GM12865 (cell line): ENCODE measurements at regions not wholly inside any gene's neighbourhood (a gene's known extent, or its start where the extent isn't known, plus 50 kb on each side); places are given as distances from the start of the nearest gene placed in this dataset.
"Not testable (repeated sequence)": the region's sequence is repeated elsewhere in the genome, so short reads cannot be mapped to it uniquely, and the experiment has no call there.

ENCODE experiments used
- DNase-seq: peaks from one replicate; pipeline ENCODE4 v3.0.0; 2010; ENCODE audit warnings: low read depth
- H3K4me3 ChIP-seq: 2 replicates; pipeline ENCODE4 v1.5.1; 2011; ENCODE audit warnings: mild to moderate bottlenecking, low read depth, low read length, control low read depth
- TF ChIP-seq, protein P1 (sequence below): IDR thresholded peaks from 2 replicates; pipeline ENCODE4 v1.5.1; 2011; ENCODE audit warnings: low read length, control low read depth, low read depth, inconsistent platforms; ENCODE audit not compliant: insufficient read depth; ENCODE audit errors: missing control alignments

DNA sequence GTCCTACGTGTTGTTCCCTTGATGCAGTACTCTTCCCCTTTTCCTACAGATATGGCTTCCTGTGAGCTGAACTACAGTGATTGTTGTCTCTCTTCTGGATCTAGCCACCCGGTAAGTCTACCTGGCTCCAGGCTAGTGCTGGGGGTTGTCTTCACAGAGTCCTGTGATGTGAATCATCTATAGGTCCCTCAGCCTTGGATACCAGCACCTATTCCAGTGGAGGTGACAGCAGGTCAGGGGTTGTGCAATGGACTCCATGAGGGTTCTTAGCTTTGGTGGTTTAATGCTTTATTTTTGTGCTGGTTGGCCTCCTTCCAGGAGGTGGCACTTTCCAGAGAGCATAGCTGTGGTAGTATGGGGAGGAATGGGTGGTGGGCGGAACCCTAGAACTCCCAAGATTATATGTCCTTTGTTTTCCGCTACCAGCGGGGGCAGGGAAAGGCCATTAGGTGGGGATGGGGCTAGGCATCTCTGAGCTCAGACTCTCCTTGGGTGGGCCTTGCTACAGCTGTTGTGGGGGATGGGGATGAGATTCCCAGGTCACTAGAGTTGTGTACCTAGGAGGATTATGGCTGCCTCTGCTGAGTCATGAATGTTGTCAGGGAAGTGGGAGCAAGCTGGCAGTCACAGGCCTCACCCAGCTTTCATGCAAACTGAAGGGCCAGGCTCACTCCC, 121.4 kb upstream of the ANKRD50 start:
- H3K4me3 ChIP-seq: no peak overlapping the region
- TF ChIP-seq, protein P1, sequence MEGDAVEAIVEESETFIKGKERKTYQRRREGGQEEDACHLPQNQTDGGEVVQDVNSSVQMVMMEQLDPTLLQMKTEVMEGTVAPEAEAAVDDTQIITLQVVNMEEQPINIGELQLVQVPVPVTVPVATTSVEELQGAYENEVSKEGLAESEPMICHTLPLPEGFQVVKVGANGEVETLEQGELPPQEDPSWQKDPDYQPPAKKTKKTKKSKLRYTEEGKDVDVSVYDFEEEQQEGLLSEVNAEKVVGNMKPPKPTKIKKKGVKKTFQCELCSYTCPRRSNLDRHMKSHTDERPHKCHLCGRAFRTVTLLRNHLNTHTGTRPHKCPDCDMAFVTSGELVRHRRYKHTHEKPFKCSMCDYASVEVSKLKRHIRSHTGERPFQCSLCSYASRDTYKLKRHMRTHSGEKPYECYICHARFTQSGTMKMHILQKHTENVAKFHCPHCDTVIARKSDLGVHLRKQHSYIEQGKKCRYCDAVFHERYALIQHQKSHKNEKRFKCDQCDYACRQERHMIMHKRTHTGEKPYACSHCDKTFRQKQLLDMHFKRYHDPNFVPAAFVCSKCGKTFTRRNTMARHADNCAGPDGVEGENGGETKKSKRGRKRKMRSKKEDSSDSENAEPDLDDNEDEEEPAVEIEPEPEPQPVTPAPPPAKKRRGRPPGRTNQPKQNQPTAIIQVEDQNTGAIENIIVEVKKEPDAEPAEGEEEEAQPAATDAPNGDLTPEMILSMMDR: no peak
- no peak for DNase-seq

DNA sequence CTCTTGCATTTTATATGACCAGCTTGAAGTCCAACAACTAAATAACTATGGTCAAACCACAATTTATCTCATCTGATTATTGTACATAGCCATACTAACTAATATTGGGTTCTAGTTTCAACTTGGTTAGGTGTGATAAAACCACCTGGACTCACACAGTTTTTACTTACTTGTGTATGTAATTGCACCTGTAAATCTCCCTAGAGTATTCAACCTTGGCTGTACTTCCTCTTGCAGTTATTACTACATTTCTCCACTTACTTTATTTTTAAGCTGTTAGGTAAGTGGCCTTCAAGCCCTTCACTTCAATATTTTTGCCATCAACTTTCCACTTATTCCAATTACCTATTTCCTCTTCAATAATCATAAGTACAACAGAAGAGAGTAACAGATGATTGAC, 115.8 kb upstream of the ANKRD50 start:
- TF ChIP-seq, protein P1: no peak
- no peak for DNase-seq
- no peak overlapping the region for H3K4me3 ChIP-seq

DNA sequence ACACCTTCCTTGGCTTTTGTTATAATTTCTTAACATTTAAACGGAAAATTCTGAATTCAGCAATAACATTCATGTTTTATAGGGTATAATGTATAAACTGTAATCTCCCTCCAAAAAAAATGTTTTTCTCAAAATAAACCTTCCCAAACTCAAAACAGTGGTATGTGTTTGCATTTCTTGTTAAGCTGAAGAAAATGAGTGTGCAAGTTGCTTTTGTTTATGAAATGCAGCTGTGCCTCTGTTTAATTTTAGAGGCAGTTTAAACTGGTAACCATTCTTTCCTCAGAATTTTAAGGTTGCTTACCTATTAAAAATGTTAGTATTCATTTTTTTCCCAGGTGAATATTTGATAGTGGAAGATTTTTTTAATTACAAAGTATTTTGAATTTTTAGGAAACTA, 105.0 kb upstream of the ANKRD50 start:
- no peak for DNase-seq
- H3K4me3 ChIP-seq: no peak overlapping the region
- TF ChIP-seq, protein P1: no peak

DNA sequence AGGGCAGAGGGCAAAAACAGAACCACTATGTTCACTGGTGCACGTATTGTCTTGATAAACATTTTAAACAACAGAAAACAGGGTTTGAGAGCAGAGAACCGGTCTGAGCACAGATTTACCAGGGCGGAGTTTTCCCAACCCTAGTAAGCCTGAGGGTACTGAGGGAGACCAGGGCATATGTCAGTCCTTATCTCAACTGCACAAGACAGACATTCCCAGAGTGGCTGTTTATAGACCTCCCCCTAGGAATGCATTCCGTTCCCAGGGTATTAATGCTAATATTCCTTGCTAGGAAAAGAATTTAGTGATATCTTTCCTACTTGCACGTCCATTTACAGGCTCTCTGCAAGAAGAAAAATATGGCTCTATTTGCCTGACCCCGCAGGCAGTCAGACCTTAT, 99.7 kb upstream of the ANKRD50 start:
- DNase-seq, H3K4me3 ChIP-seq: not testable (repeated sequence)

DNA sequence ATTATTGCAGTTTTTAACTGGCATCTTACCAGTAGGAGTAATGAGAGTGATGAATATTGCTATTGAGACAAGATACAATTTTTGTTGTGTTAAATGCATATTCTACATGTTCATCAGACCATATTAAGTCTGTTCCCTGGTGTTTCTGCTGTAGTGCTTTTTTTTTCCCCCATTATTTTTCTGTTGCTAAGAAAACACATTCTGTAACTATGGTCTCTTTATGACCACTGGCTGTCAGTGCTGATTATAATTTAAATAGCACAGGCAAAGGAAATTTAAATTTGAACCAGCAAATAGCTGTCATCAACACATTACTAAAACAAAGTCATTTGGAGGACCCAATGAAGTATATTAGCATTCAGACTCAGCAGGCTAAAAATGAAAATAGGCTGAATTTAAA, 98.3 kb upstream of the ANKRD50 start:
- no peak for DNase-seq
- H3K4me3 ChIP-seq: no peak overlapping the region
- TF ChIP-seq, protein P1: no peak

DNA sequence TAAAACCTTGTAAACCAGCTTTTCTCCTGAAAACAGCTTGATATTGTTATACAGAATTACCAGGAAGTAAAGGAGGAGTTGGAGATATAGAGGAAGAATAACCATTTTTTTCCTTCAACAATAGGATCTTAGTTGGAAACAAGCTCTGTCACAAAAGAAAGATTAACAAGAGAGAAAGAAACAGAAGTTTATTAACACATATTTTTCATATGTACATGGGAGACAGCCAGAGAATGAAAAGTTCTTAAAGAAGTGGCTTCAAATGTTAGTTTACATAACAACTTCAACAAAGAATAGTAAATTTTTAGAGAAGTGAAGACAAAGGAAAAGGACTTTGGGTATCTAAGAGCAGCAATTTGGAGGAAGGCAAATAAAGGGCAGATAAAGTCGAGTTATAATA, 94.9 kb upstream of the ANKRD50 start:
- no peak for DNase-seq
- TF ChIP-seq, protein P1: no peak
- H3K4me3 ChIP-seq: no peak overlapping the region

DNA sequence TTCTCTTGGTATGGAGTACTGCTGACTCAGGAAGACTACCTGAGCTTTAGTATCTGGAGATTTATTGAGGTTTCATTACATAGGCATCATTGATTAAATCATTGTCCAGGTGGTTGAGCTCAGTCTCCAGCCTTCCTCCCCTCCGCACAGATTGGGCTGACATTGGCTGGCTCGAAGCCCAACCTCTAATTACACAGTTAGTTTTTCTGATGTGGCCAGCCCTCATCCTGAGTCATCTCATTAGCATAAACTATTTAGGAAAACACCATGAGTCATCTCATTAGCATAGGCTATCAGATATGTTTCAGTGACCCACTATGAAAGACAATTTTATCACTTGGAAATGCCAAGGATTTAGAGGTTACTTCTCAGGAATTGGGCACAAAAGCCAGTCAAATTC, 93.9 kb upstream of the ANKRD50 start:
- TF ChIP-seq, protein P1: no peak
- no peak overlapping the region for H3K4me3 ChIP-seq
- no peak for DNase-seq
